Esophagus mucosa (tissue), 1 donor: ENCODE measurements at regions not wholly inside any gene's neighbourhood (a gene's known extent, or its start where the extent isn't known, plus 50 kb on each side); places are given as distances from the start of the nearest gene placed in this dataset.
"Not testable (repeated sequence)": the region's sequence is repeated elsewhere in the genome, so short reads cannot be mapped to it uniquely, and the experiment has no call there.

Source experiments
- ATAC-seq: fragments of 200-7000 bp; cut with Tn5 transposase; one replicate; pipeline ENCODE4 v1.9.1; 2020
- donor health status: DM: yes; HTN: yes; CAD: no.

GRCh38 chr11:25769287-25769686 lies 562.6 kb upstream of the ANO3 start:
- ATAC-seq, result no peak

GRCh38 chr11:25771605-25772004 lies 560.3 kb upstream of the ANO3 start:
- no peak for ATAC-seq

GRCh38 chr11:25775603-25776002 lies 556.3 kb upstream of the ANO3 start:
- ATAC-seq, result no peak

- ATAC-seq, result no peak
Measured at GRCh38 chr11:25776238-25776637, 555.7 kb upstream of the ANO3 start.

GRCh38 chr11:25777343-25777742 lies 554.6 kb upstream of the ANO3 start:
- ATAC-seq, result no peak

GRCh38 chr11:25779033-25779432 lies 552.9 kb upstream of the ANO3 start:
- ATAC-seq, result no peak

GRCh38 chr11:25787416-25787815 lies 544.5 kb upstream of the ANO3 start:
- no peak for ATAC-seq

- ATAC-seq, result no peak
Measured at GRCh38 chr11:25790396-25790795, 541.5 kb upstream of the ANO3 start.

- no peak for ATAC-seq
Measured at GRCh38 chr11:25793637-25794036, 538.3 kb upstream of the ANO3 start.

GRCh38 chr11:25794804-25795203 lies 537.1 kb upstream of the ANO3 start:
- ATAC-seq, result no peak

GRCh38 chr11:25816411-25816810 lies 515.5 kb upstream of the ANO3 start:
- no peak for ATAC-seq

- no peak for ATAC-seq
Measured at GRCh38 chr11:25824688-25825087, 507.2 kb upstream of the ANO3 start.

- ATAC-seq, result not testable (repeated sequence)
Measured at GRCh38 chr11:25831485-25831884, 500.4 kb upstream of the ANO3 start.

GRCh38 chr11:25838918-25839625 lies 492.9 kb upstream of the ANO3 start:
- no peak for ATAC-seq

- no peak for ATAC-seq
Measured at GRCh38 chr11:25844811-25845210, 487.1 kb upstream of the ANO3 start.

GRCh38 chr11:25855916-25856315 lies 476.0 kb upstream of the ANO3 start:
- no peak for ATAC-seq

GRCh38 chr11:25859776-25860175 lies 472.2 kb upstream of the ANO3 start:
- no peak for ATAC-seq

- no peak for ATAC-seq
Measured at GRCh38 chr11:25860677-25861450, 471.1 kb upstream of the ANO3 start.

- no peak for ATAC-seq
Measured at GRCh38 chr11:25862159-25862558, 469.8 kb upstream of the ANO3 start.

- ATAC-seq, result no peak
Measured at GRCh38 chr11:25863986-25864385, 467.9 kb upstream of the ANO3 start.

GRCh38 chr11:25876456-25876965 lies 455.4 kb upstream of the ANO3 start:
- no peak for ATAC-seq

- ATAC-seq, result no peak
Measured at GRCh38 chr11:25886036-25886435, 445.9 kb upstream of the ANO3 start.

- no peak for ATAC-seq
Measured at GRCh38 chr11:25890626-25891260, 441.2 kb upstream of the ANO3 start.

- no peak for ATAC-seq
Measured at GRCh38 chr11:25891960-25892359, 440.0 kb upstream of the ANO3 start.
